T47D (cell line): ENCODE measurements at regions not wholly inside any gene's neighbourhood (a gene's known extent, or its start where the extent isn't known, plus 50 kb on each side); places are given as distances from the start of the nearest gene placed in this dataset.
"Not testable (repeated sequence)": the region's sequence is repeated elsewhere in the genome, so short reads cannot be mapped to it uniquely, and the experiment has no call there.

ENCODE experiments used
- DNase-seq, 2 experiments: peaks; one replicate each; pipeline versions ENCODE4 v3.0.0 to v3.0.0-alpha.2; 2011 to 2012; ENCODE audit warnings: low read depth in 1 of 2, low spot score in 1 of 2
- JUND ChIP-seq: IDR thresholded peaks from 2 replicates; pipeline ENCODE4 v1.6.1; 2012; ENCODE audit warnings: low read depth
- in situ Hi-C: cut with HindIII; loops from 2 replicates; pipeline ENCODE4 v1.10.0; 2016; ENCODE audit warnings: low sequenced_read_pairs, low pct_unique_long_range_greater_than_20kb

DNA sequence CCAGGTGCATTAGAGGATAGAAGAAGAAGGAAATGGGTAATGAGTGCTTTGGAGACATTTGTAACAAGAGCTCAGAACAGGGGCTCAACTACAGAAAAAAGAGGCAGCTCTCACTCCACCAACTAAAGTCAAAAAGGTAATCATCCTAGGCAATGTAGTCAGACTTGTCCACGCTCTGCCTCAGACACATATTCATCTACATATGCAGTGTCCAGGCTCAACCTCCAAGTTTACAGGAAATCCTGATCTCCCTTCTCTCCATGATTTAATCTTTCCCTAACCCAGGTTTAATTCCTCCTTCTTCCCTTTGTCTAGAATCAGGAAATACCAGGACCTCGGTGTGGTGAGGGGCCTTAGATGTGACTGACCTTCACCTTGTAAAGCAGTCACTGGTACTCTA is 65.7 kb upstream of the SELENOP start:
- no peak for DNase-seq
- TF ChIP-seq JUND = no peak
- in situ Hi-C loops = no loop called here

DNA sequence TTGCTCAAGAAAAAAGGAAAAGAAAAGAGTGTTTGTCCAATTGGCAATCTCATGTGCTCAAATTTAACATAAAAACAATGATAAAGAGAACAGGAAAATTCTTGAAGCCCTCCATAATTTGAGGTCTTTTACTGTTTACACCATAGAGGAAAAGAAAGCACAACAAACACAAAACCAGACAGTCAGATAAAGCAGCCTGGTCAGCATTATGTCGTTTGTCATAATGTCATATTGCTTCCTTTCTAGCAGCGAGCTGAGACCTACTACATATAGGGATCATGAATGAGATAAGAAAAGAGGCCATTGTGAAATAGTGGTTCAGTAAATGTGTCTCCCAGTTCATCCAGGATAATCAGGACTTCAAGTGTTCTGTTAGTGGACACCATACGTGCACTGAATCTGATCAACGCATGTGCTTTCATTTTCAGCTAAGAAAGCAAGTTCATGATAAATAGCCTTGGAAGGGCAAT is 64.7 kb upstream of the SELENOP start:
- no peak for TF ChIP-seq JUND
- in situ Hi-C loops = no loop called here
- DNase-seq = no peak

- no peak for DNase-seq
- in situ Hi-C loops = no loop called here
- TF ChIP-seq JUND = no peak
Measured at GRCh38 chr5:42875785-42876374, 64.2 kb upstream of the SELENOP start.

DNA sequence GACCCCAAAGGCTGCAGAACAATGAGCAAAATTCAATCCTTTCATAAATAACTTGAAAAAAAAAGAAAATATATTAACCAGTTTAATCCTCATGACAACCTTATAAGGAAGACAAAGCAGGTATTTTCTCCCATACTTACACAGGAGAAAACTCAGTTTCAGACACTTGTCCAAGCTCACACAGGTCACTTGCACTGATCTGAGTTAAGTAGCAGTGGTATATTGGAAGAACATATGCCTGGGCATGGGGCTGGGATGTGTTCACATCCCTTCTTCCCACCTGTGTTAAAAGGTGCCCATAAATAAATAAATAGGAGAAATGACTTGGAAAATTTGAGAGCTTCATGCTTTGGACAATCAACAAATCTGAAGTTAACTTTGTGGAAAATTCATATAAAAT is 63.5 kb upstream of the SELENOP start:
- no peak for DNase-seq
- in situ Hi-C loops = no loop called here

GRCh38 chr5:42874621-42875198 is 63.0 kb upstream of the SELENOP start:
- DNase-seq = no peak
- no peak for TF ChIP-seq JUND
- in situ Hi-C loops = no loop called here

More for the DNA sequence above, 63.5 kb upstream of the SELENOP start:
- no peak for TF ChIP-seq JUND

- no peak for DNase-seq
- TF ChIP-seq JUND = no peak
- in situ Hi-C loops = no loop called here
Measured at GRCh38 chr5:42872865-42873264, 61.2 kb upstream of the SELENOP start.

DNA sequence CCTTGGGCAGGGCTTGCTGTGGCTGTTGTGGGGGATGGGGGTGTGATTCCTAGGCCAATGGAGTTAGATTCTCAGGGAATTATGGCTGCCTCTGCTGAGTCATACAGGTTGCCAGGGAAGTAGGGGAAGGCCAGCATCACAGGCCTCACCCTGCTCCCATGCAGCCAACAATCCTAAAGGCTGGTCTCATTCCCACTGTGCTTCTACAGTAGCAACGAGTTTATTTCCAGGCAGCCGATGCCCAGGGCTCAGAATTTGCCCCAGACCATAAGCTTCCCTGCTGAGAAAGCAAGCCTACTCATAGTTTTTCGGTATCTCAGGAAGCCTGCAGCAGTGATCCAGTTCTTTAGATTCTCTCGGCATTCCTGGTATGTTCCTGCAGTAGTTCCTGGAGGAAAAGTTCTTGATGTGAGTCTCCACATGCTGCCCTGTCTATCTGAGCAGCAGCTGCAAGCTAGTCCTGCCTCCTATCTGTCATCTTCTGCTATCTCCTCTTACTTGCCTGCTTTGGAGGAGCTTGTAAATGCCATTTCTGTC is 59.3 kb upstream of the SELENOP start:
- DNase-seq = no peak
- TF ChIP-seq JUND = no peak
- in situ Hi-C loops = no loop called here

DNA sequence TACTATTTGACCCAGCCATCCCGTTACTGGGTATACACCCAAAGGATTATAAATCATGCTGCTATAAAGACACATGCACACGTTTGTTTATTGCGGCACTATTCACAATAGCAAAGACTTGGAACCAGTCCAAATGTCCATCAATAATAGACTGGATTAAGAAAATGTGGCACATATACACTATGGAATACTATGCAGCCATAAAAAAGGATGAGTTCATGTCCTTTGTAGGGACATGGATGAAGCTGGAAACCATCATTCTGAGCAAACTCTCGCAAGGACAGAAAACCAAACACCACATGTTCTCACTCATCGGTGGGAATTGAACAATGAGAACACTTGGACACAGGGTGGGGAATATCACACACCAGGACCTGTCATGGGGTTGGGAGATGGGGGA is 56.7 kb upstream of the SELENOP start:
- DNase-seq, in situ Hi-C loops: not testable (repeated sequence)

DNA sequence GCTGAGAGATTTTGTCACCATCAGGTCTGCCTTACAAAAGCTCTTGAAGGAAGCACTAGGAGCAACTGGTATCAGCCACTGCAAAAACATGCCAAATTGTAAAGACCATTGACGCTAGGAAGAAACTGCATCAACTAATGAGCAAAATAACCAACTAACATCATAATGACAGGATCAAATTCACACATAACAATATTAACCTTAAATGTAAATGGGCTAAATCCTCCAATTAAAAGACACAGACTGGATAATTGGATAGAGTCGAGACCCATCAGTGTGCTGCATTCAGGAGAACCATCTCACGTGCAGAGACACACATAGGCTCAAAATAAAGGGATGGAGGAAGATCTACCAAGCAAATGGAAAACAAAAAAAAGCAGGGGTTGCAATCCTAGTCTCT is 53.1 kb upstream of the SELENOP start:
- in situ Hi-C loops, DNase-seq: not testable (repeated sequence)
